GM18517 (cell line): ENCODE measurements at regions not wholly inside any gene's neighbourhood (a gene's known extent, or its start where the extent isn't known, plus 50 kb on each side); places are given as distances from the start of the nearest gene placed in this dataset.
"Not testable (repeated sequence)": the region's sequence is repeated elsewhere in the genome, so short reads cannot be mapped to it uniquely, and the experiment has no call there.

Experiments
- ATAC-seq: cut with Tn5 transposase; IDR thresholded peaks from one replicate; pipeline ENCODE4 v1.9.1; 2021; ENCODE audit warnings: mild to moderate bottlenecking, moderate library complexity; ENCODE audit not compliant: unreplicated experiment

- ATAC-seq, result no peak
These were observed 102.2 kb upstream of the NAMPT start for GRCh38 chr7:106386958-106387357.

- ATAC-seq, result no peak
These were observed 99.6 kb upstream of the NAMPT start for GRCh38 chr7:106384373-106384772.

GRCh38 chr7:106382929-106383328, 98.1 kb upstream of the NAMPT start:
- no peak for ATAC-seq

- ATAC-seq, result no peak
These were observed 97.3 kb upstream of the NAMPT start for GRCh38 chr7:106382129-106382528.

GRCh38 chr7:106381252-106381651, 96.5 kb upstream of the NAMPT start:
- ATAC-seq, result no peak

GRCh38 chr7:106377847-106378361, 93.1 kb upstream of the NAMPT start:
- no peak for ATAC-seq

- ATAC-seq, result no peak
These were observed 91.4 kb upstream of the NAMPT start for GRCh38 chr7:106376026-106376799.

- no peak for ATAC-seq
These were observed 90.7 kb upstream of the NAMPT start for GRCh38 chr7:106375499-106375898.

GRCh38 chr7:106374437-106374836, 89.7 kb upstream of the NAMPT start:
- ATAC-seq, result no peak

- ATAC-seq, result no peak
These were observed 88.0 kb upstream of the NAMPT start for GRCh38 chr7:106372595-106373318.

- ATAC-seq, result no peak
These were observed 87.3 kb upstream of the NAMPT start for GRCh38 chr7:106372126-106372525.

- no peak for ATAC-seq
These were observed 86.8 kb upstream of the NAMPT start for GRCh38 chr7:106371629-106372028.

- no peak for ATAC-seq
These were observed 85.8 kb upstream of the NAMPT start for GRCh38 chr7:106370542-106370941.

- ATAC-seq, result no peak
These were observed 85.0 kb upstream of the NAMPT start for GRCh38 chr7:106369816-106370215.

GRCh38 chr7:106369352-106369751, 84.6 kb upstream of the NAMPT start:
- ATAC-seq, result no peak

GRCh38 chr7:106367664-106368063, 82.9 kb upstream of the NAMPT start:
- ATAC-seq, result no peak

- no peak for ATAC-seq
These were observed 82.2 kb upstream of the NAMPT start for GRCh38 chr7:106367018-106367420.

- ATAC-seq, result peak; percentile 94
These were observed 80.6 kb upstream of the NAMPT start for GRCh38 chr7:106365252-106366005.

GRCh38 chr7:106362507-106362906, 77.7 kb upstream of the NAMPT start:
- not testable (repeated sequence) for ATAC-seq

GRCh38 chr7:106358103-106358663, 73.4 kb upstream of the NAMPT start:
- ATAC-seq, result no peak

- ATAC-seq, result no peak
These were observed 72.9 kb upstream of the NAMPT start for GRCh38 chr7:106357675-106358074.
